BLaER1 treated with 17β-estradiol and CSF1 and Interleukin-3, amounts not matched to agents 10 nM and 100 nM (cell line): ENCODE measurements at regions not wholly inside any gene's neighbourhood (a gene's known extent, or its start where the extent isn't known, plus 50 kb on each side); places are given as distances from the start of the nearest gene placed in this dataset.

Experiments used
- H3K27ac ChIP-seq, 11 experiments: shearing (Covaris generic); formaldehyde crosslinking; 2 replicates each; pipeline ENCODE4 v1.8.1; 2022
- H3K27me3 ChIP-seq, 11 experiments: shearing (Covaris generic); formaldehyde crosslinking; 2 replicates each; pipeline ENCODE4 v1.8.1; 2022
- H3K36me3 ChIP-seq, 11 experiments: shearing (Covaris generic); formaldehyde crosslinking; 2 replicates each; pipeline ENCODE4 v1.8.1; 2022
- H3K4me1 ChIP-seq, 10 experiments: shearing (Covaris generic); formaldehyde crosslinking; 2 replicates each; pipeline ENCODE4 v1.8.1; 2022
- H3K4me2 ChIP-seq, 11 experiments: shearing (Covaris generic); formaldehyde crosslinking; 2 replicates each; pipeline ENCODE4 v1.8.1; 2022
- H3K4me3 ChIP-seq, 10 experiments: shearing (Covaris generic); formaldehyde crosslinking; 2 replicates each; pipeline ENCODE4 v1.8.1; 2022
- H3K9ac ChIP-seq, 11 experiments: shearing (Covaris generic); formaldehyde crosslinking; 2 replicates each; pipeline ENCODE4 v1.8.1; 2022
- H3K9me3 ChIP-seq, 11 experiments: shearing (Covaris generic); formaldehyde crosslinking; replicated peaks in 1 of 11; 2 replicates each; pipeline ENCODE4 v1.8.1; 2022
- H4K20me1 ChIP-seq, 11 experiments: shearing (Covaris generic); formaldehyde crosslinking; 2 replicates each; pipeline ENCODE4 v1.8.1; 2022
- Cebpa-rat ChIP-seq, 11 experiments: shearing (Covaris generic); IDR thresholded peaks; 2 replicates each; pipeline ENCODE4 v1.8.1; 2022

DNA sequence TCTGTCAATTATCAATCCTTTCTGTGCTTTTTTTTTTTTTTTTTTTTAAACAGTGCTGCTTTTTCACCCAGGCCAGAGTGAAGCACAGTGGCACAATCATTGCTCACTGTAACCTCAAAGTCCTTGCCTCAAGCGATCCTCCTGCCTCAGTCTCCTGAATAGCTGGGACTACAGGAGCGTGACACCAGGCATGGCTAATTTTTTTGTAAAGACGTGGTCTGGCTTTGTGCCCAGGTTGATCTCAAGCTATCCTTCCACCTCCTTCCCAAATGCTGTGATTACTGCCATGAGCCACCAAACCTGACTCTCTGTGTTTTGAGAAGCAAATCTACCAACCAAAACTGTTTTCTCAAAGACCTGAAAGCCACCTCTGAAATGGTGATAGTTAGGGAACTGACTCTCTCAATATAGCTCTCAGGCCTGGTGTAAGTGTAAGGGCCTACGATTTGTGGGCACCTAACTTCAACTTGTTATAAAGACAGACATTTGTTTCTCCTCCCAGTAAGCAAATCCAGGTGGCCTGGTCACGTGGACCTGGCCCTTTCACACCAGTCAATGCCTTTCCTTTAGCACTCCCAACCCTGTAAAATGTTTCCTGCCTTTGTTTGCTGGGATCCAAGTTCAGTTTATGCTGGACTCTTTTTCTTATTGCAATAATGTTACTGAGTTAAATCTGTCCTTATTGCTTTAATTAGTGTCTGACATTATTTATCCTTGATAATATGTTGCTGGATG, 2015.9 kb downstream of the PCDH7 start:
- Histone ChIP-seq H3K4me3 (no peak overlapping the region), H4K20me1 (no peaks in the 10 kb centered on the region), H3K27ac (no peak overlapping the region), H3K27me3 (no peaks in the 10 kb centered on the region), H3K36me3 (no peaks in the 10 kb centered on the region), H3K9ac (no peak overlapping the region), H3K4me1 (no peaks in the 10 kb centered on the region), H3K4me2 (no peak overlapping the region), H3K9me3 (no peaks in the 10 kb centered on the region)
- TF ChIP-seq Cebpa-rat (IDR thresholded peaks at IDR 0.05) = no peak

DNA sequence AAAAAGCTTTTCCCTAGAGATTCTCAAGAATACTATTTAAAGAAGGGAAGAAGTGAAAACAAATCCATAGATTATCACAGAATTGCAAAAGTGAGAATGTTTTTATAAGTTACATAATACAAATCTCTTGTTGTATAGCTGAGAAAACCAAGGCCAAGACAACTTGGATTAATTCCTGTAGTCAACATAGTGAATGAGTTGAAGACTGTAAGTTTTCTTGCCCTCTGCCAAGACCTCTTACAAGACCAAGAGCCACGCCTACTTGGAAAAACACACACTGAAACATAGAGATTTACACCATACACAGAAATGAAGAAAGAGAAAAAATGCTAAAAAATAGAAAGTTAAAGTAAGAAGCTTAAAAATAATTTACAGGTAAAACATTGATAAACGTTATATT, 2024.0 kb downstream of the PCDH7 start:
- Histone ChIP-seq H4K20me1 (no peaks in the 10 kb centered on the region), H3K27ac (no peak overlapping the region), H3K36me3 (no peaks in the 10 kb centered on the region), H3K4me1 (no peaks in the 10 kb centered on the region), H3K9me3 (0 out of 22 replicates have a peak, but pooled peaks cover 0 to 4% (median 0%) of the 10 kb centered on the region in 11 experiments), H3K27me3 (no peaks in the 10 kb centered on the region), H3K9ac (no peak overlapping the region), H3K4me2 (no peak overlapping the region), H3K4me3 (no peak overlapping the region)
- no peak for TF ChIP-seq Cebpa-rat (IDR thresholded peaks at IDR 0.05)

DNA sequence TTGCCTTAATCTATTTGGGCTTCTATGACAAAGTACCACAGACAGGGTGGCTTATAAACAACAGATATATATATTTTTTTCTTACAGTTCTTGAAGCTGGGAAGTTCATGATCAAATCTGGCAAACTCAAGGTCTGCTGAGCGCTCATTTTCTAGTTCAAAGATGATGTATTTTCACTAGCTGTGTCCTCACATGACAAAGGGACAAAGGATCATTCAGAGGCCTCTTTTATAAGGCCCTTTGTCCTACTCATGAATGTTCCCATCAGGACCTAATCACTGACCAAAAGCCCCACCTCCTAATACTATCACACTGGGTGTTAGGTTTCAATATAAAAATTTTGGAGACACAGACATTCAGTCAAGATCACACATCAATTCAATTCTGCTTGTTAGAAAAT, 2025.2 kb downstream of the PCDH7 start:
- Histone ChIP-seq H3K4me2 (no peak overlapping the region), H3K27ac (no peak overlapping the region), H3K9me3 (0 out of 22 replicates have a peak, but pooled peaks cover 0 to 4% (median 0%) of the 10 kb centered on the region in 11 experiments), H3K9ac (no peak overlapping the region), H3K4me3 (no peak overlapping the region), H4K20me1 (no peaks in the 10 kb centered on the region), H3K36me3 (no peaks in the 10 kb centered on the region), H3K27me3 (no peaks in the 10 kb centered on the region), H3K4me1 (no peaks in the 10 kb centered on the region)
- TF ChIP-seq Cebpa-rat (IDR thresholded peaks at IDR 0.05) = no peak

DNA sequence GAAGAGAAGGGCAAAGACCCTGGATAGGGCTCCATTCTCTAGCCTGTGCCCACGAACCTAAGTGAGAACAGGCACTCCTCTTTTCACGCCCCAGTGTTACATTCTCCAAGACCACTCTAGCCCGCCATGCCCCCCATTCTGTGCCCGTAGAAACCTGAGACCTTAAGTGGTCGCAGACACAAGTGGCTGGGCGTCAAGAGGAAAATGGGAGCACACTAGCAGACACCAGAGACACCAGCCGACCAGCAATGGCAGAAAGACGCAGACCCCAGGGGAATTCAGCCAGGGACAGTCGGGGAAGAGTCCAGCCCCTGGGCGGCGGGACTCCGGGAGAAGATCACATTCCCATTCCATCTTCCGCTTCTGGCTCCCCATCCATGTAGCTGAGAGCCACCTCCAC, 2027.9 kb downstream of the PCDH7 start:
- H3K27me3 ChIP-seq = no peaks in the 10 kb centered on the region
- H3K4me2 ChIP-seq = no peak overlapping the region
- no peak overlapping the region for H3K4me3 ChIP-seq
- no peak for TF ChIP-seq Cebpa-rat (IDR thresholded peaks at IDR 0.05)
- H3K9ac ChIP-seq = no peak overlapping the region
- H3K9me3 ChIP-seq = 0 out of 22 replicates have a peak, but pooled peaks cover 0 to 1% (median 0%) of the 10 kb centered on the region in 11 experiments
- H3K36me3 ChIP-seq = no peaks in the 10 kb centered on the region
- H4K20me1 ChIP-seq = no peaks in the 10 kb centered on the region
- H3K27ac ChIP-seq = no peak overlapping the region
- no peaks in the 10 kb centered on the region for H3K4me1 ChIP-seq

DNA sequence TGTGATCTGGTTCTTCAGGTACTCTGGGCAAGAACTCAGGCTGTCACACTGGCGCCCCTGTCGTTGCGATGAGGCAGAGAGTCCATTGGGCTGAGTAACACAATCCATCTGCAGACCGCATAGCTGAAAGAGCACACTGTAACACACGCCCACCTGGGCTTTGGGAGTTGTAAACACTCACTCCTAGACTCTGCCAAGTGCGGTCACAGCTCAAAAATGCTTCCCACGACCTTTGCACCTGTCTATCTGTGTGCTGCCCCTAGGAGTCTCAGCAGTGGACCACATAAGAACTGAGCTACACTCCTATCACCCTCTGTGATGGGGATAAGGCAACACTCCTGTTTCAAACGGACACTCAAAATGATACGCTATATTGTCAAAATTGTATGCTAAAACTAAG, 2028.3 kb downstream of the PCDH7 start:
- Histone ChIP-seq H3K9me3 (no peaks in the 10 kb centered on the region), H3K4me2 (no peak overlapping the region), H3K27me3 (no peaks in the 10 kb centered on the region), H3K4me3 (no peak overlapping the region), H3K4me1 (no peaks in the 10 kb centered on the region), H3K36me3 (no peaks in the 10 kb centered on the region), H3K27ac (no peak overlapping the region), H3K9ac (no peak overlapping the region), H4K20me1 (no peaks in the 10 kb centered on the region)
- no peak for TF ChIP-seq Cebpa-rat (IDR thresholded peaks at IDR 0.05)

DNA sequence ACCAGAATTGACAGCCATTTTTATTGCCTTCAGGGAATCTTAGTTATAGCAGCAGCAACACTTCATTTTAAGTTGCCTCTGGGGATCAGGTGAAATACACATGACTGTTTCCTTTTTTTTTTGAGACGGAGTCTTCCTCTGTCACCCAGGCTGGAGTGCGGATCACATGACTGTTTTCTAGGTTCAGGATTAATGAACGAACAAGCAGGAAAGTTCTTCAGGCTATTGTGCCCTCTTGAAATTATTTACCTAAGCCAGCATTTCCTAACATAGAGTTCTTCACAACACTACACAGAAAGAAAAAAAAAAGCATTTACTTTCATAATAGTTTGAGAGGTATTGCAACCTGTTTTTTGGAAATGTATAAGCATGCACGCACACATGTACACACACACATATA, 2032.8 kb downstream of the PCDH7 start:
- Histone ChIP-seq H3K4me3 (no peak overlapping the region), H3K4me2 (no peak overlapping the region), H3K36me3 (no peaks in the 10 kb centered on the region), H3K9ac (no peak overlapping the region), H3K27ac (no peak overlapping the region), H3K9me3 (0 out of 22 replicates have a peak, but pooled peaks cover 0 to 6% (median 0%) of the 10 kb centered on the region in 11 experiments), H3K4me1 (no peaks in the 10 kb centered on the region), H3K27me3 (no peaks in the 10 kb centered on the region), H4K20me1 (no peaks in the 10 kb centered on the region)
- no peak for TF ChIP-seq Cebpa-rat (IDR thresholded peaks at IDR 0.05)

DNA sequence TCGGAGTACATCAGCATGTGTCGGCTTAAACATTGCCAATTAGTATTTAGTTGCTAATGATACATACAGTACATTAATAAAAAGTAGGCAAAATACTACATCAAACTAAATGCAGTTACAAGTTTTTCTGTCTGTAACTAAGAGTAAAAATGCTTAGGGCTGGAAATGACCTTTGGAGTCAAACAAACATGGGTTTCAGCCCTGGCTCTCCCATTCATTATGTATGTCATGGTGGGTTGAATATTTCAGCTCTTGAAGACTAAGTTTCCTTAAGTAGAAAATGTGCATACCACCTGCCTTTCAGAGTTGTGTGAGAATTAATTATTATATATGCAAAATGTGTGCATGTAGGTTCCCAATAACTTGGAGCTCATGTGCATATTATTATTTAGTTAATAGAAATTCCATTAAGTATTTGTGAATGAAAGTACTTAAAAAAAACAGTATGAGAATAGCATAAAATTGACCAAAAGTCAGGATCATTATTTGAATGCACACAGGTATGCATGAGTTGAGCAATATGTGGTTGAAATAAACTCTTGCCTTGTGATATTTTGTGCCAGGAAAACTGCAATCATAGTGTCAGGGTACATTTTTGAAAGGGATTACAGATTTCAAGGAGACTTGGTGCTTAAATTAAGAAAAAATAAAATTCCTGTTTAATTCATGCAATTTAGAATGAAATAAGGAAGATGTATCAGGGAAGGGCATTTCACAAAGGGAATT, 2048.7 kb downstream of the PCDH7 start:
- no peak for TF ChIP-seq Cebpa-rat (IDR thresholded peaks at IDR 0.05)
- no peaks in the 10 kb centered on the region for H3K4me1 ChIP-seq
- no peak overlapping the region for H3K4me3 ChIP-seq
- H3K36me3 ChIP-seq = no peaks in the 10 kb centered on the region
- no peaks in the 10 kb centered on the region for H3K27me3 ChIP-seq
- no peak overlapping the region for H3K27ac ChIP-seq
- no peak overlapping the region for H3K4me2 ChIP-seq
- H3K9me3 ChIP-seq = no peaks in the 10 kb centered on the region
- no peak overlapping the region for H3K9ac ChIP-seq
- H4K20me1 ChIP-seq = no peaks in the 10 kb centered on the region

DNA sequence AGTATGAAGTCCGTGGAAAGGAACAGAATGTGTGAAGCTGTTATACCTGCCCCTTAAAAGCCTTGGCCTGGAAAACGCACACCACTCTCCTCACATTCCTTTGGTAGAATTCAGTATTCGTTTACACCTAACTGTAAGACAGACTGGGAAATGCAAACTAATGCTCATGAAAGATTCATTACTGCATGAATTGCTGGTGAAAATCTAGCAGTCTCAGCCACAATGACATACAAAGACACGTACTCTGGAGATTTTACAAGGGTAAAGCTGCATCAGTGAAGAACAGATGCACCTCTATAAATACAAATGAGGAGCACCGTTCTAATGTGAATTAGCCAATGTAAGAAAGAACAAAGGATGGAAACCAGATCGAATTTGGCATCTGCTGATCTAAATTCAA, 2051.3 kb downstream of the PCDH7 start:
- Histone ChIP-seq H3K27me3 (no peaks in the 10 kb centered on the region), H3K4me1 (no peaks in the 10 kb centered on the region), H4K20me1 (no peaks in the 10 kb centered on the region), H3K4me3 (no peak overlapping the region), H3K4me2 (no peak overlapping the region), H3K9ac (no peak overlapping the region), H3K36me3 (no peaks in the 10 kb centered on the region), H3K27ac (no peak overlapping the region), H3K9me3 (no peaks in the 10 kb centered on the region)
- no peak for TF ChIP-seq Cebpa-rat (IDR thresholded peaks at IDR 0.05)

DNA sequence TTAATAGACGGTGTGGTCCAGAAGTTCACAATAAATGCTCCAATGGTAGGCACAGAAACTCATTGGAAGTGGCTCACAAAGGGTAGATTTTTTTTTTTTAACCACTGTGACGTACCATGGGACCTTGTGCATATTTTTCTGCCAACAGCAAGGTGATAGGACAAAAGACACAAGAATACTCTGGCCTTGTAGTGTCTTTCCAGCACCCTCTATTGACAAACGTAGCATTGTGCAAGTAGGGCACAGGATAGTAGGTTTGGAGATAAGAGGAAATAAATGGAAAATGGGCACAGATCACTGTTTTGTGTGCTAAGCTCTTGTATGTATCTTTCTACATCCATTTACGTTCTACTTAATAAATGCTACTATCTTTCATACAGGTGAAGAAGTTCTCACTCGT, 2054.9 kb downstream of the PCDH7 start:
- Histone ChIP-seq H3K36me3 (no peaks in the 10 kb centered on the region), H3K27ac (no peak overlapping the region), H3K4me1 (peaks cover 0 to 4% (median 0%) of the 10 kb centered on the region in 10 experiments; a peak in 2 of 20 replicates), H3K9me3 (no peaks in the 10 kb centered on the region), H3K9ac (no peak overlapping the region), H3K27me3 (no peaks in the 10 kb centered on the region), H3K4me3 (no peak overlapping the region), H4K20me1 (no peaks in the 10 kb centered on the region), H3K4me2 (no peak overlapping the region)
- no peak for TF ChIP-seq Cebpa-rat (IDR thresholded peaks at IDR 0.05)
